HG03521 (cell line): ENCODE measurements at regions not wholly inside any gene's neighbourhood (a gene's known extent, or its start where the extent isn't known, plus 50 kb on each side); places are given as distances from the start of the nearest gene placed in this dataset.
A peak's percentile ranks its signal among the peaks of the same experiment; 100 is the strongest.

Experiments
- ATAC-seq: cut with Tn5 transposase; IDR thresholded peaks from one replicate; pipeline ENCODE4 v1.9.1; 2021; ENCODE audit warnings: mild to moderate bottlenecking, moderate library complexity; ENCODE audit not compliant: unreplicated experiment

DNA sequence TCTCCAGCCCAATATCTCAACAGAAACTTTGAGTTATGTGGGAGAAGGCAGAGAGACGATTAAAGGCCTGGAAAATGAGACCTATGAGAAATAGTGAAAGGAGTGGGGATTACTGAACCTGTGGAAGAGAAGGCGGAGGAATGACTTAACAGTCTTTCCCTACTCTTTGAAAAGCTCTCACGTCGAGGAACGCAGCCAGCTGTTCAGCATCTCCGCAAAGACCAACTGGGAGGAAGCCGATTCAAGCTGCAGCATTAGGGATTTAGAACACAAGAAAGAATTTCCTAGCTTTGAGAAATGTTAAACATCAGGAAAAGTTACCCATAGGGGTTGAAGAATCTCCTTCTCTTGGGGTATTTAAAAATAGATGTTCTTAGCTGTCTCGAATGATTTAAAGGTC, 233.2 kb upstream of the PARD3B start:
- ATAC-seq: no peak

DNA sequence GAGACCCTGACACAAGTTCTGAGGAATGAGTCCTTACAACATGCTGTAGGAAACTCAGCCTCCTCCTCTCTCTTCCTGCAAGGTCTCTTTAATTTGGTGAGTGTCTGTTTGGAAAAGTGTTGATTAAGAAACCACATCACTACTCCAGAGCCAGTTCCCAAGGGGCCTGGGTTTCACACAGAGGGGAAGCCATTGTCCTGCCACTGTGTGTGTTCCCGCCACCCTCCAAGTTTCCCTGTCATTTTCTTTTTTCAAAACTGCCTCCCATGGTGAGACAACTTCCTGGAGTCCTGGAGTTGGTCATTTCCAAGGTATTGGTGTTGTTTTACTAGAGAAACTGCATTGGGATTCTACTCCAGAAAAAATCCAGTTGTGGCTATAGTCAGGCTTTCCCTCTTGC, 232.0 kb upstream of the PARD3B start:
- no peak for ATAC-seq

DNA sequence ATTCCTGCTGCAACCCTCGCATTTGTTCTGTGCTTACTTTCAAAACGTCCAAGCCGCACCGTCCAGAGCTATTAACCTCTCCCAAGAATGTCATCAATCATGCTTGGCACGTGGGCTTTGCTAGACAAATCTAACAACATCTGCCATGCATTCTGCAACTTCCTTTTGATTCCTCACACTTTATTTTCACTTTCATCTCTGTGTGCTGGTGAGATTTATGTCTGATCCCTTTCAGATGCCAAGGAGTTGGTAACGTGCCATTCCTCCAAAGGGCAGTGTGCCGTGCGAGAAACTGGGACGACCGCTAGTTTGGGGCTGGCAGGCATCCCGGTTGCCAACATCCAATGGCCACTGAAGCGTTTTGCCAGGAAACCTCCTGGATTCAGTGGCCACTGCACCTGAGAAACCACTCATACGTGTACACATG, 230.0 kb upstream of the PARD3B start:
- no peak for ATAC-seq

- ATAC-seq: no peak
Observed at GRCh38 chr2:204317640-204318039, 227.6 kb upstream of the PARD3B start.

DNA sequence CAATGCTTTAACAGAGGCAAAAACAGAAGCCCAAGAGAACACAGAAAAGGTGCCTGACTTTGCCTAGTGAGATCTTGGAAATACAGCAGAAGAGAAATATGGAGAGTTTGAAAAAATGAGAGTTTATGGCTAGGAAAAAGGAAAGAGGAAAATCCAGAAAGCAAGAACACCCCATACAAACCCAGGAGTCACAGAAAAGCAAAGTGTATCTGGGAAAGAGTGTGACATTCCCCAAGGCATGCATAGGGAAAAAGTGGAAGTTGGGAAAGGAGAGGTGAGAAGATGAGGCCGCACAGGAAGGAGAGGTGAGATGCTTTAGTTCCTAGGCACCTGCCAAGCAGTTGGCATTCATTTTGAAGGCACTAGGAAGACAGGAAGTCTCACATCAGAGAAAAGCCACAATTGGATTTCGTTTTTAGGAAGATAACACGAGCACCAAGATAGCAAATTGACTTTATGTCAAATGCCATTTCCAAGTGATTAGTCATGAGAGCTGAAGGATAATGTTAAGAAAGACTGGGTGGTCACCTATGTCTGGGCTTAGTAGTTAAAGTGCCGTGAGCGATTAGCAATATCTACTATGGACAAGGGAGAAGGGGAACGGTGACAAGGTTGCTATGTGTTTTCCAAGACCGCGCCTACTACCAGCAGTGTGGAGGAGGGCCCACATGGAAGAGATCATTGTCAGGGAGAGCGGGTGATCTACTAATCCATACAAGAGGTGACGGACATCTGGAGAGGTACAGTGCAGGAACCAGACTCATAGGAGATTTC, 224.1 kb upstream of the PARD3B start:
- ATAC-seq: no peak

- no peak for ATAC-seq
Observed at GRCh38 chr2:204321910-204322751, 223.1 kb upstream of the PARD3B start.

DNA sequence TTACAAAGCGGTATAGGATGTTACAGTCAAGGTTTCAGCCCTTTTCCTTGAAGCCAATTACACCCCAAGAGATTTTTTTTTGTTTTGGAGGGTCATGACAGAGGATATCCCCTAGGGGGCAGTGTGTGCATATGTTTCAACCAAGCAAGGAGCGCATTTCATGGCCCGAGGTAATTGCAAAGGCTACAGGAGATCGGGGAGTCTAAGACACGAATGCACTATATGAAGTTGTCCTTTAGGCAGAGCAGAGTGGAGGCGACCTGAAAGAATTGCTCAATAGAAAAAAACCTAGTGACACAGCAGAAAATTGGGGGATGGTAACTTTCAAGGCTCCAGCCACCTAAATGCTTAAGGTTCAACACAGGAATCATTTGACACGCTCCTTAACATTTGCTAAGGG, 219.8 kb upstream of the PARD3B start:
- ATAC-seq: peak; percentile 87

- no peak for ATAC-seq
Observed at GRCh38 chr2:204328373-204328772, 216.9 kb upstream of the PARD3B start.

DNA sequence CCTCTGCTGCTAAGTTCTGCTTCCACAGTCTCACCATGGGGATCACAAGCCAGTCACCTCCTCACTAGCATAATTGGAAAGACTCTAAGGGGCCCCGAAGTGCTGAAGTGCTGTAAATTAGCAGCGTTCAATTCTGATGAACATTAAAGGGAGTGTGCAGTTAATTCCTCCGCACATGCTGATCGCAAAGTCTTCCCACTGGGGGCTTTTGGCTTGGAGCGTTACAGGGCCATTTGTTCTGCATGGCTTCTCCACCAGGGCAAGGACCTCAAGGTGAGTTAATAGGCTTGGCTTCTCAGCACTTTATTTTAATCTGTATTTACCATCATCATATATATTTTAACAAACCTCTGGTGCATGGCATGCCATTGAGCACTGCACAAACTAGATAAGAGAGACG, 216.3 kb upstream of the PARD3B start:
- ATAC-seq: no peak

DNA sequence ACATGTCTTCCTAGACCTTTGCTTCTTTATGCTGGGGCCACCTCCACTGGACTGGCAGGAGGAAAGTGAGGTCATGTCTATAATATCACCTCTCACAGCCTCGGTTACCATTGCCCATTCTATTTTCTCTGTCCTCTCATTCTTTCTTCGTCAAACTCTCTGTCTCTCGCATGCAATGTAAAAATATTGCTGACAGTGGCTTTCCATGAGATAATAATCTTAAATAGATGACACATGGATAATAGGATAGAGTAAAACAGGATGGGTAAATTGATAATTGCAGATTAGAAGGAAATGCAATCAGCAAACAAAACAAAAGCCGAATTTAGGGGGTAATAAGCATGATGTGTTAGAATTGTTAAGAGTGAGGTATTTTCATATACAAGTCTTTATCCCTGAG, 215.7 kb upstream of the PARD3B start:
- no peak for ATAC-seq

DNA sequence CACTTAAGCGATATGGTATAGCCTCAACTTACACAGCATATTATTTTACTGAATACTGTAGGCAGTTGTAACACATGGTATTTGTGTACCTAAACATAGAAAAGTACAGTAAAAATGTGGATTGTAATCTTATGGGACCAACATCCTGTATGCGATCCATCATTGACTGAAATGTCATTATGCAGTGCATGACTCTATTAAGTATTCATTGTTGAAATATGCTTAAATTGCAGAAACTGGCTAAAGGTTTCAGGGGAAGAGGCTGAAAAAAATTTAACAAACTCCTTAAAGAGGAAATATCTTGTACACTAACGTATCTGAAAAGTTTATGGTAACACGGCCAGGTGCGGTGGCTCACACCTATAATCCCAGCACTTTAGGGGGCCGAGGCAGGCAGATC, 214.1 kb upstream of the PARD3B start:
- ATAC-seq: no peak

- ATAC-seq: no peak
Observed at GRCh38 chr2:204331988-204332387, 213.3 kb upstream of the PARD3B start.

GRCh38 chr2:204332706-204333105, 212.6 kb upstream of the PARD3B start:
- ATAC-seq: no peak

- no peak for ATAC-seq
Observed at GRCh38 chr2:204333861-204334260, 211.4 kb upstream of the PARD3B start.

DNA sequence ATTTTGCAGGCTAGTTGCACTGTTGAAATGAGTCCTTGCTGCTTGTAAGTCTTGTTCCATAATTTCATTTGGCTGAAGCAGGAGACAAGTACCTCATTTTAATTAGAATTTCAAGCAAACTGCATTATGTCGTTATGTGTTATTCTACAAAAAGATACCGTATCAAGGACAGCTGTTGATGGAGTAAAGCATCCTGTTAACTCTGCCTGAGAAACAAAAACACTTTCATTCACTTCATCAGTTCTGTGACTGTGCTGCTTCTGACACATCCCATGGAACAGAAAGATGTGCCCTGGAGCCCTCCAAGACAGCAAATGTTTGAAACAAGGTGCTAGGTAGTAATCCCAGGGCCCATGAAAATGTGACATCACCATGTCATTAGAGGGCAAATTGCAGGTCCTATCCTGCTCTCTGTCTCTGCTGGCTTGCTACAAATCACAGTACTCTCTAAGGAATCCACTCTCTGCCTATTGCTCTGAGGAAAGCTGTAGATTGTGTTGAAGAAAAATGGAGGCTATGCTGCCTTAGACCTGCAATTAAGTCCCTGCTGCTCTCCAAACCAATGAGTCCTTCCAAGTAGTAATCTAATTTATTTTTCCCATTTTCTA, 209.7 kb upstream of the PARD3B start:
- no peak for ATAC-seq

DNA sequence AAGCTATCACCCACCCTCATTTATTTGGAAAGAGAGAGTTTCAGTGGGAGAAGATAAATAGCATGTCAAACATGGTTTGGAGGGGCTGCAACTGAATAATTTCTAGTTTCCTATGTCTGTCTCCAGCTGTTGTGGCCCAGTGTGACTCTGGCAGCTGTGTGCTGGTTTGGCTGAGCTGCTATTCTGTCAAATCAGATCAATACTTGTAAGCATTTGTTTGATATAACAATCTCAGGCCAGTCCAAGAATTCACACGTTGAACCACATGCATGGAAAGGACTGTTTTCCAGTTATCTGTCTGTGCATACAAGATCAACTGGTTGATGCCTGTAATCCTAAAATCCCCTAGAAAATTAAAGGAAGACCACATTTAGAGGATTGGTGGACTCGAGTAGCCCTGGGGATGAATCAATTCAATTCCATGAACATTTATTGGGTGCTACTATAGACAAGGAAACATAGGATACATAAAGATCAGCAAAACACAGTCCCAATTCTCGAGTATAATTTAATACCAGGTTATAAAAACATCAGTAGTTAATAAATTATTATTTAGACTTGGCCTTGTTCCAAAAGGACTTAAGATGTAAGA, 209.0 kb upstream of the PARD3B start:
- no peak for ATAC-seq

- ATAC-seq: no peak
Observed at GRCh38 chr2:204337638-204338037, 207.6 kb upstream of the PARD3B start.

DNA sequence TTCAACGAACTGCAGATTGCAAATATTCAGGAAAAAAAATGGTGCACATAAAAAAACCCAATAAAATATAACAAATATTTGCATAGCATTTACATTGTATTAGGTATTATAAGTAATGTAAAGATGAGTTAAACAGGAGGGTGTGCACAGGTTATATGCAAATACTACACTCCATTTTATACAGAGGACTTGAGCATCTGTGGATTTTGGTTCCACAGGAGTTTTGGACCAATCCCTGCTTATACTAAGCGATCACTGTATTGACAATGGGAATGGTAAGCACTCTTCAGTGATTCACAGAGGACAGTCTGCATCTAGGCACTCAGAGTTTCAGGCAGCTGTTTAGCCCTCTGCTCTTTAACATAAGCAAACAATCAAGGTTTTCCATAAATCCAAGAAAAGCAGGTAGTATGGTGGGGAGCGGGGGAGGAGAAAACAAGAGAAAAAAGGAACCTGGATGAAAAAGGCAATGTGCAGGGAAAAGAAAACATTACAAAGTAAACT, 206.0 kb upstream of the PARD3B start:
- ATAC-seq: no peak

- ATAC-seq: no peak
Observed at GRCh38 chr2:204340511-204340910, 204.8 kb upstream of the PARD3B start.

GRCh38 chr2:204341887-204342276, 203.4 kb upstream of the PARD3B start:
- ATAC-seq: no peak

DNA sequence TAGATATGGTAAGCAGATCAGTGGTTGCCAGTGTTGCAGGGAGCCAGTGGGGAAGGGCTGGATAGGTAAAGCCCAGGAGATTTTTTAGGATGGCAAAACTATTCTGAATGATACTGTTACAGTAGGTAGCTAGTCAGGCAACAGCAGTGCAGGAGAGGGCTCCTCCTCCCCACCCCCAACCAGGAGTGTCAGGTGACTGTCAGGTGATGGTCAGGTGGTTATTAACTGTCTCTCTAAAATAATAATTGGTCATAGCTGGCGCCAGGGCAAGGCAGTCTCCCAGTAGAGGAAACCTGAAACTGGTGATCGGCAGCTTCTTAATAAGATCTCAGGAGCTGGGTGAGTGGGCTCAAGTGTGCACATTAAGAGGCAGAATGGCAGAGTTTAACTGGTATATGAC, 201.6 kb upstream of the PARD3B start:
- ATAC-seq: no peak
